H9 (cell line): ENCODE measurements at regions not wholly inside any gene's neighbourhood (a gene's known extent, or its start where the extent isn't known, plus 50 kb on each side); places are given as distances from the start of the nearest gene placed in this dataset.

Source experiments
- DNase-seq: peaks from one replicate; pipeline ENCODE4 v3.0.0-alpha.2; 2017
- H2AFZ ChIP-seq: one replicate; pipeline ENCODE4 v1.6.1; 2013; ENCODE audit warnings: mild to moderate bottlenecking, low read length, control low read depth, moderate library complexity
- H2AK5ac ChIP-seq: 2 replicates; pipeline ENCODE4 v1.6.1; 2013; ENCODE audit warnings: low read length, control low read depth, mixed read lengths; ENCODE audit not compliant: insufficient read length
- H2BK120ac ChIP-seq: one replicate; pipeline ENCODE4 v1.6.1; 2013; ENCODE audit warnings: low read depth, mild to moderate bottlenecking, low read length, control low read depth, inconsistent platforms; ENCODE audit not compliant: poor library complexity, severe bottlenecking
- H2BK12ac ChIP-seq: 2 replicates; pipeline ENCODE4 v1.6.1; 2013; ENCODE audit warnings: low read length, control low read depth, mixed read lengths, low read depth; ENCODE audit not compliant: insufficient read length
- H2BK15ac ChIP-seq: 2 replicates; pipeline ENCODE4 v1.6.1; 2013; ENCODE audit warnings: low read depth, low read length, control low read depth
- H2BK20ac ChIP-seq: one replicate; pipeline ENCODE4 v1.6.1; 2013; ENCODE audit warnings: low read depth, mild to moderate bottlenecking, low read length, control low read depth, inconsistent platforms; ENCODE audit not compliant: poor library complexity, severe bottlenecking
- H2BK5ac ChIP-seq: 2 replicates; pipeline ENCODE4 v1.6.1; 2013; ENCODE audit warnings: low read length, control low read depth, mixed read lengths; ENCODE audit not compliant: insufficient read length
- H3K14ac ChIP-seq: 2 replicates; pipeline ENCODE4 v1.6.1; 2013; ENCODE audit warnings: low read length, control low read depth; ENCODE audit not compliant: insufficient read depth
- H3K18ac ChIP-seq: 2 replicates; pipeline ENCODE4 v1.6.1; 2013; ENCODE audit warnings: low read depth, mild to moderate bottlenecking, mixed read lengths, low read length, control low read depth; ENCODE audit not compliant: insufficient read length
- H3K23ac ChIP-seq: 2 replicates; pipeline ENCODE4 v1.6.1; 2013; ENCODE audit warnings: low read length, control low read depth, mixed read lengths, low read depth; ENCODE audit not compliant: insufficient read length
- H3K23me2 ChIP-seq: 2 replicates; pipeline ENCODE4 v1.6.1; 2013; ENCODE audit warnings: low read depth, mild to moderate bottlenecking, mixed read lengths, low read length, control low read depth; ENCODE audit not compliant: insufficient read length, poor library complexity, severe bottlenecking
- H3K27ac ChIP-seq: 2 replicates; pipeline ENCODE4 v1.5.1; 2013; ENCODE audit warnings: low read length, control low read depth, mixed read lengths, low read depth; ENCODE audit not compliant: insufficient read length
- H3K27me3 ChIP-seq: 2 replicates; pipeline ENCODE4 v1.6.1; 2013; ENCODE audit warnings: low read length, control low read depth, inconsistent platforms; ENCODE audit not compliant: insufficient read depth
- H3K4ac ChIP-seq: 2 replicates; pipeline ENCODE4 v1.6.1; 2013; ENCODE audit warnings: low read depth, mild to moderate bottlenecking, control low read depth, inconsistent platforms, low read length, moderate library complexity
- H3K4me1 ChIP-seq: 2 replicates; pipeline ENCODE4 v1.6.1; 2013; ENCODE audit warnings: low read length, control low read depth, inconsistent platforms; ENCODE audit not compliant: insufficient read depth
- H3K4me2 ChIP-seq: 2 replicates; pipeline ENCODE4 v1.6.1; 2013; ENCODE audit warnings: low read length, control low read depth, mixed read lengths; ENCODE audit not compliant: insufficient read length, insufficient read depth
- H3K56ac ChIP-seq: 2 replicates; pipeline ENCODE4 v1.6.1; 2013; ENCODE audit warnings: low read depth, mild to moderate bottlenecking, mixed read lengths, low read length, control low read depth; ENCODE audit not compliant: insufficient read length
- H3K79me1 ChIP-seq: 2 replicates; pipeline ENCODE4 v1.6.1; 2013; ENCODE audit warnings: low read depth, mild to moderate bottlenecking, moderate library complexity, low read length, control low read depth, inconsistent platforms; ENCODE audit not compliant: insufficient read depth, poor library complexity, severe bottlenecking
- H3K79me2 ChIP-seq: 2 replicates; pipeline ENCODE4 v1.6.1; 2013; ENCODE audit warnings: low read length, control low read depth, inconsistent platforms; ENCODE audit not compliant: insufficient read depth
- H3K9ac ChIP-seq: 2 replicates; pipeline ENCODE4 v1.6.1; 2013; ENCODE audit warnings: low read length, control low read depth, mixed read lengths; ENCODE audit not compliant: insufficient read length; ENCODE audit errors: extremely low read depth
- H3K9me3 ChIP-seq: one replicate; pipeline ENCODE4 v1.6.1; 2013; ENCODE audit warnings: low read depth, low read length, inconsistent platforms; ENCODE audit not compliant: control insufficient read depth
- H3T11ph ChIP-seq: one replicate; pipeline ENCODE4 v1.6.1; 2013; ENCODE audit warnings: mild to moderate bottlenecking, low read length, control low read depth, inconsistent platforms
- H4K20me1 ChIP-seq: one replicate; pipeline ENCODE4 v1.6.1; 2013; ENCODE audit not compliant: control insufficient read depth, insufficient read length, insufficient read depth
- H4K5ac ChIP-seq: 2 replicates; pipeline ENCODE4 v1.6.1; 2013; ENCODE audit warnings: low read depth, mild to moderate bottlenecking, mixed read lengths, low read length, control low read depth; ENCODE audit not compliant: insufficient read length
- H4K8ac ChIP-seq: replicated peaks from 2 replicates; pipeline ENCODE4 v1.6.1; 2013; ENCODE audit warnings: low read length, control low read depth, mixed read lengths, low read depth; ENCODE audit not compliant: insufficient read length
- H4K91ac ChIP-seq: 2 replicates; pipeline ENCODE4 v1.6.1; 2013; ENCODE audit warnings: low read depth, mild to moderate bottlenecking, moderate library complexity, mixed read lengths, low read length, control low read depth; ENCODE audit not compliant: insufficient read length
- H3K27ac Mint-ChIP-seq, 3 experiments: 2 replicates in 2 of 3; 3 replicates in 1 of 3; pipeline ENCODE4 v1.8.0; 2020 to 2021; ENCODE audit warnings: mixed read lengths in 3 of 3, mild to moderate bottlenecking in 1 of 3, moderate library complexity in 1 of 3
- H3K27me3 Mint-ChIP-seq: 2 replicates; pipeline ENCODE4 v1.8.0; 2021; ENCODE audit warnings: low read depth, mild to moderate bottlenecking, moderate library complexity, mixed read lengths
- H3K36me3 Mint-ChIP-seq, 3 experiments: 2 replicates in 2 of 3; 3 replicates in 1 of 3; pipeline ENCODE4 v1.8.0; 2020 to 2021; ENCODE audit warnings: low read depth in 3 of 3, mixed read lengths in 3 of 3; ENCODE audit not compliant: insufficient read depth in 1 of 3
- H3K4me1 Mint-ChIP-seq, 2 experiments: 2 replicates each; pipeline ENCODE4 v1.8.0; 2020; ENCODE audit warnings: mixed read lengths in 2 of 2
- H3K4me3 Mint-ChIP-seq, 2 experiments: 2 replicates in 1 of 2; 3 replicates in 1 of 2; pipeline ENCODE4 v1.8.0; 2020 to 2021; ENCODE audit warnings: mild to moderate bottlenecking in 2 of 2, mixed read lengths in 2 of 2, moderate library complexity in 1 of 2
- H3K9me3 Mint-ChIP-seq, 2 experiments: 2 replicates in 1 of 2; 3 replicates in 1 of 2; pipeline ENCODE4 v1.8.0; 2020; ENCODE audit warnings: mild to moderate bottlenecking in 2 of 2, mixed read lengths in 2 of 2, moderate library complexity in 1 of 2
- WGBS: extraction: QIAGEN DNeasy Blood & Tissue Kit; methylation state at CpG from one replicate; pipeline ENCODE4 v1.1.7; 2013; ENCODE audit warnings: missing lambda C conversion rate, low lambda C conversion rate, mixed read lengths; ENCODE audit not compliant: insufficient read length; ENCODE audit errors: extremely low coverage; 5-methylcytosine and 5-hydroxymethylcytosine counted together
- TF ChIP-seq, protein P1 (sequence below): fragments of 200-600 bp; sonication (generic); conservative IDR thresholded peaks from 3 replicates; pipeline ENCODE4 v1.8.0; 2021; ENCODE audit warnings: antibody characterized with exemption, mild to moderate bottlenecking

- no peak overlapping the region for H2AFZ ChIP-seq
- H3K14ac ChIP-seq: no peak overlapping the region
- no peak overlapping the region for H2BK120ac ChIP-seq
- Mint-ChIP-seq H3K9me3 (peaks cover 0 to 3% of the 10 kb centered on the region in 2 experiments; a peak in 1 of 5 replicates), H3K36me3 (no peaks in the 10 kb centered on the region), H3K4me1 (peaks cover 8 to 13% of the 10 kb centered on the region in 2 experiments), H3K4me3 (no peak overlapping the region), H3K27me3 (peaks cover 1% of the 10 kb centered on the region), H3K27ac (no peak overlapping the region)
- H3K4me2 ChIP-seq: no peak overlapping the region
- no peak overlapping the region for H3K9ac ChIP-seq
- H3K18ac ChIP-seq: no peak overlapping the region
- TF ChIP-seq, protein P1, sequence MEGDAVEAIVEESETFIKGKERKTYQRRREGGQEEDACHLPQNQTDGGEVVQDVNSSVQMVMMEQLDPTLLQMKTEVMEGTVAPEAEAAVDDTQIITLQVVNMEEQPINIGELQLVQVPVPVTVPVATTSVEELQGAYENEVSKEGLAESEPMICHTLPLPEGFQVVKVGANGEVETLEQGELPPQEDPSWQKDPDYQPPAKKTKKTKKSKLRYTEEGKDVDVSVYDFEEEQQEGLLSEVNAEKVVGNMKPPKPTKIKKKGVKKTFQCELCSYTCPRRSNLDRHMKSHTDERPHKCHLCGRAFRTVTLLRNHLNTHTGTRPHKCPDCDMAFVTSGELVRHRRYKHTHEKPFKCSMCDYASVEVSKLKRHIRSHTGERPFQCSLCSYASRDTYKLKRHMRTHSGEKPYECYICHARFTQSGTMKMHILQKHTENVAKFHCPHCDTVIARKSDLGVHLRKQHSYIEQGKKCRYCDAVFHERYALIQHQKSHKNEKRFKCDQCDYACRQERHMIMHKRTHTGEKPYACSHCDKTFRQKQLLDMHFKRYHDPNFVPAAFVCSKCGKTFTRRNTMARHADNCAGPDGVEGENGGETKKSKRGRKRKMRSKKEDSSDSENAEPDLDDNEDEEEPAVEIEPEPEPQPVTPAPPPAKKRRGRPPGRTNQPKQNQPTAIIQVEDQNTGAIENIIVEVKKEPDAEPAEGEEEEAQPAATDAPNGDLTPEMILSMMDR: no peak
- H3K27ac ChIP-seq: no peak overlapping the region
- H2BK15ac ChIP-seq: no peak overlapping the region
- DNase-seq: no peak
- H3K79me2 ChIP-seq: no peaks in the 10 kb centered on the region
- H2BK5ac ChIP-seq: no peak overlapping the region
- H3T11ph ChIP-seq: no peak overlapping the region
- H3K4ac ChIP-seq: no peak overlapping the region
- H2BK20ac ChIP-seq: no peak overlapping the region
- no peaks in the 10 kb centered on the region for H3K79me1 ChIP-seq
- no peaks in the 10 kb centered on the region; the same call in 1 of the 2 replicates for H3K4me1 ChIP-seq
- no peak overlapping the region for H3K56ac ChIP-seq
- no CpG with 5 or more reads among the region's 7 CpGs for WGBS
- no peak overlapping the region for H2AK5ac ChIP-seq
- no peak overlapping the region for H4K5ac ChIP-seq
- no peak overlapping the region for H2BK12ac ChIP-seq
- H4K20me1 ChIP-seq: no peaks in the 10 kb centered on the region
- H3K23ac ChIP-seq: no peak overlapping the region
- H4K8ac ChIP-seq: no peak overlapping the region
- H3K27me3 ChIP-seq: no peaks in the 10 kb centered on the region
- no peaks in the 10 kb centered on the region for H3K23me2 ChIP-seq
- H3K9me3 ChIP-seq: no peaks in the 10 kb centered on the region
- no peak overlapping the region for H4K91ac ChIP-seq
These were observed 477.2 kb upstream of the SULF2 start for GRCh38 chr20:48262466-48262865.
